T-helper 2 cell treated with Interferon-gamma antibody and Interleukin-4, amounts not matched to agents 100 ng/mL and 5 ng/mL, for 36 hours (primary cell): ENCODE measurements at regions not wholly inside any gene's neighbourhood (a gene's known extent, or its start where the extent isn't known, plus 50 kb on each side); places are given as distances from the start of the nearest gene placed in this dataset.
"Not testable (repeated sequence)": the region's sequence is repeated elsewhere in the genome, so short reads cannot be mapped to it uniquely, and the experiment has no call there.

Experiments
- intact Hi-C: fragments of 100-400 bp; cut with micrococcal nuclease; formaldehyde crosslinking; loops from one replicate; pipeline ENCODE4 v1.15.1; 2023

- intact Hi-C loops, result no loop called here
Measured at GRCh38 chr16:17940584-17941364, 395.8 kb downstream of the NPIPA8 start.

- intact Hi-C loops, result no loop called here
Measured at GRCh38 chr16:17939723-17940122, 396.8 kb downstream of the NPIPA8 start.

- intact Hi-C loops, result no loop called here
Measured at GRCh38 chr16:17939122-17939536, 397.4 kb downstream of the NPIPA8 start.

GRCh38 chr16:17938546-17938945, 398.0 kb downstream of the NPIPA8 start:
- intact Hi-C loops, result no loop called here

- intact Hi-C loops, result no loop called here
Measured at GRCh38 chr16:17936766-17937402, 399.7 kb downstream of the NPIPA8 start.

- intact Hi-C loops, result no loop called here
Measured at GRCh38 chr16:17930280-17930679, 406.3 kb downstream of the NPIPA8 start.

GRCh38 chr16:17926866-17927399, 409.6 kb downstream of the NPIPA8 start:
- intact Hi-C loops, result no loop called here

GRCh38 chr16:17926461-17926860, 410.1 kb downstream of the NPIPA8 start:
- intact Hi-C loops, result no loop called here

DNA sequence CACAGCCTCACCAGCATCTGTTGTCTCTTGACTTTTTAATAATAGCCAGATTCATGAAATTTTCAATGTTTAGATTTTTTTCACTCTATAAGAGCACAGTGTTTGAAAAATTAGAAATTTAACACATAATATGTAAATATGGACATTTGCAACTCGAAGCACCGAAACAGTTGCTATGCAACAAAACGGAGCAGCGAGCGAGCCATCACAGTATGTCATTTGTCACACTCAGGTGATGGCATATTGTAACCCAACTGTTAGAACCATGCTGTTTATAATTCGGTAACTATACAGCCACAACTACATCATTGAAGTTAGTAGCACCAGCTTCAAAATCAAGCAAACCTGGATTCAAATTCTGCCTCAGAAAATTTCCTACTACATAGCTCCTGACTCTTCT, 410.8 kb downstream of the NPIPA8 start:
- intact Hi-C loops, result no loop called here

DNA sequence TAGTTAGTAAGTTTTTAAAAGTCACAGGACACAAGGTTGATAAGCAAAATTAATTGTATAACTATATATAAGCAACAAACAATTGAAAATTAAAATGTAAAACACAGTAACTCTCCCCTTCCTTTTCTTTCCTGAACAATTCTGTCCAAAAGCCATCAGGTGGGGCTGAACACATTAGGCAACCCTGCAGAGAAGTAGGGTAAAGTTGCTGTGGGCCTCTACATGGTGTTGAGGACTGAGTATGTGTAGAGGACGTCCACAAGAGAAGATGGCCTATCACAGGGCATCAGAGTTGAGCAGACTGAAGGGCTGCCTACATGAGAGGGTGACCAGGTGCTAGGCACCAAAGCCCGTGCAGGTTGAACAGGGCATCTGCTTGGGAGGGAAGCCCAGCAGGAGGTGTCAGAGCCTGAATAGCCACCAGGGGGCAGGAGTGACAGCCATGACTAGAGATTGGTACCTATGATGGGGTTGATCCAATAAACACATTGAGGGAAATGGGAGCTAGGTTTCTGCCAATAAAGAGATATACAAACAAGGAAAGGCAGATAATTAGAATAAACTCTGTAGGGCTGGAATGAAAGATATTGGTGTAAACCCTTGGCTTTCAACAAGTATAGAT, 415.1 kb downstream of the NPIPA8 start:
- intact Hi-C loops, result no loop called here

DNA sequence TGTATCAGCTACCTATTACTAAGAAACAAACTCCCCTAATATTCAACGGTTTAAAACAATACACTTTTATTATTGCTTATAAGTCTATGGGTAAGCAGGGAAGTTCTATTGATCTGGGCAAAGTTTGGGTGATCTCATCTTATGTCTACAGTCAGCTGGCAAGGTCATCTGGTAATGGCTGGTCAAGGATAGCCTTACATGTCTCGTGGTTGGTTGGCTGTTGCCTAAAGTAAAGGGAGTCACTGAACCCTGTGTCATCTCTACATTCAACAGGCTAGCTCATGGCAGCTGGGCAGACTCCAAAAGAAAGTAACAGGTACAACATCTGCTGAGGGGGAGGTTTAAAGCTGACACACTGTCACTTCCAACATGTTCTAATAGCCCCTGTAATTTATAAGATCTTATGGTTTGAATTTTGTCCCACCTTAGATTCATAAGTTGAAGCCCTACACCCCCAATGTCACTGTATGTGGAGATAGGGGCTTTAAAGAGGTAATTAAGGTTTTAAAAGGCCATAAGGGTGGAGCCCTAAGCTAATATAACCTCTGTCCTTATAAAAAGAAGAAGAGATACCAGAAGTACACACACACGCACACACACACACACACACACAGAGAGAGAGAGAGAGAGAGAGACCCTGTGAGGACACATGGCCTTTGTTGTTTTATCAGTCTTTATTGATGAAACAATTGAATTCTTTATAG, 419.1 kb downstream of the NPIPA8 start:
- intact Hi-C loops, result no loop called here

GRCh38 chr16:17915791-17916190, 420.7 kb downstream of the NPIPA8 start:
- intact Hi-C loops, result no loop called here

DNA sequence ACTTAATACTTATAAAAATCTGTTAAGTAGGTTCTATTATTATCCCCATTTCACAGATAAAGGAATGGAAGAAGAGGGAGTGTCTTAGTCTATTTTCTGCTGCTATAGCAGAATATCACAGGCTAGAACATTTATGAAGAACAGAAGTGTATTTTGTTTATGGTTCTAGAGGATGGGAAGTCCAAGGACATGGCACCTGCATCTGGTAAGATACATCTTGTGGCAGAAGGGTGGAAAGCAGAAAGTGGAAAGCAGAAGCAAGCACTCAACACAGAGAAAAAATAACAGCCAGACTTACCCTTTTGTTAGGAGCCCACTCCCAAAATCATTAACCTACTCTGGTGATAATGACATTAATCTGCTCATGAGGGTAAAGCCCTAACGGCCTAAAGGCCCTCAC, 422.4 kb downstream of the NPIPA8 start:
- intact Hi-C loops, result no loop called here

GRCh38 chr16:17911578-17911977, 425.0 kb downstream of the NPIPA8 start:
- intact Hi-C loops, result not testable (repeated sequence)

DNA sequence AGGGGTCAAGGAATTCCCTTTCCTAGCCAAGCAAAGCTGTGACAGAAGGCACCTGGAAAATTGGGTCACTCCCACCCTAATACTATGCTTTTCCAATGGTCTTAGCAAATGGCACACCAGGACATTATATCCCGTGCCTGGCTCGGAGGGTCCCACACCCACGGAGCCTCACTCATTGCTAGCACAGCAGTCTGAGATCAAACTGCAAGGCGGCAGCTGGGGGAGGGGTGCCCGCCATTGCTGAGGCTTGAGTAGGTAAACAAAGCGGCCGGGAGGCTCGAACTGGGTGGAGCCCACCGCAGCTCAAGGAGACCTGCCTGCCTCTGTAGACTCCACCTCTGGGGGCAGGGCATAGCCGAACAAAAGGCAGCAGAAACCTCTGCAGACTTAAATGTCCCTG, 429.9 kb downstream of the NPIPA8 start:
- intact Hi-C loops, result not testable (repeated sequence)

- intact Hi-C loops, result no loop called here
Measured at GRCh38 chr16:17901309-17901708, 430.5 kb upstream of the XYLT1 start.

DNA sequence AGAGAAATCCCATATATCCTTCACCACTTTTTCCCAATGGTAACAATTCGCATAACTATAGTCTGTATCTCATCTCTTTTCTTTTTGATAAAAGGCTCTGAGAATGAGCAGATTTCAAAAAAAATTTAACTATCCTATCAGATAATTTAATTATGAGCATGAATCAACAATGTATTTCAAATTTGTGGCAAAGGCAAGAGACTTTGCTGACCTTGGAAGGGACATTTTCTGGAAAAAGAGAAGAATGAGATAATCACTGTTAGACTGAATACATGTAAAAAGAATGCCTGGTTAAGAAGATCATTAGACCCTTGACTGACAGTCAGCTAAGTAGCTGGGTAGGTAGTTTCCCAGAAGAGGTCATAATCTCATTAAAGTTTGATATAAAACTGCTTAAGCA, 428.4 kb upstream of the XYLT1 start:
- intact Hi-C loops, result no loop called here

DNA sequence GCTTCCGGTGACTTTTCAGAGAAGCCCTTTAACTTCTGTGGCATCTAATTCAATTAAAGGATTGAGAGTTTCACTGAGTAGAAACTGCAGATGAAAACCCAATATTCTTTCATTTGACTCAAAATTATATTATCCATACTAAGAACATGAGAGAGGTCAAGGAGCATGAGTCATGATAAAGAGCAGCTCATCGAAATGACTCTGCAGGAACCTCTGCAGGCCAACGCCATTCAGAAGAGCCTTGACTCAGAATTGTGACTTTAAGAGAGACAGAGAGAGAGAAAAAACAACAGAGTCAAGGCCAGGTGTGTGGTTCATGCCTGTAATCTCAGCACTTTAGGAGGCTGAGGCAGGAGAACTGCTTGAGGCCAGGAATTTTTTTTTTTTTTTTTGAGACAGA, 417.2 kb upstream of the XYLT1 start:
- intact Hi-C loops, result no loop called here

DNA sequence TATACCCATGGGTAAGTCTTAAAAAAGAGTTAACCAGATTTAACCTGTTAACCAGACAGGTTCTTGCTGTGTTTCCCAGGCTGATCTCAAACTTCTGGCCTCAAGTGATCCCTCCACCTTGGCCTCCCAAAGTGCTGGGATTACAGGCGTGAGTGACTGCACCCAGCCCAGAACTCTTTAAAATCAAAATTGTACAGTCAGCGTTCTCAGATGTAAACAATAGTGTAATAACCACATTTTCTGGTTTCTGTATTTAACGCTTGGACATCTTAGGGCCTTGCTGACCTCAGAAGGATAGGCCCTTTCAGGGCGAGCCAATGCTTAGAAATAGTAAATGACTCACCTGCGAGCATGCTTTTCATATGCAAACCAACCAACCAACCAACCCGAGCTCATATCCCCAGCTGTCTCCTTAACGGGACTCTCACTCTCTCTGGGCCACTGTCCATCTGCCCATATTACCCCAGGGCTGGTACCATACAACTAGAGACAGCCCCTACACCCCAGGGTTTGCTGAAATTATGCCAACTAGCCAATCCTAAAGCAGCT, 415.0 kb upstream of the XYLT1 start:
- intact Hi-C loops, result no loop called here

GRCh38 chr16:17877821-17878360, 407.1 kb upstream of the XYLT1 start:
- intact Hi-C loops, result no loop called here

GRCh38 chr16:17866996-17867395, 396.2 kb upstream of the XYLT1 start:
- intact Hi-C loops, result no loop called here
